OCI-LY1 (cell line): ENCODE measurements at regions not wholly inside any gene's neighbourhood (a gene's known extent, or its start where the extent isn't known, plus 50 kb on each side); places are given as distances from the start of the nearest gene placed in this dataset.

Source experiments
- H2AFZ ChIP-seq: fragments of 200-600 bp; sonication (generic), shearing (Covaris generic); 2 replicates; pipeline ENCODE4 v1.6.0; 2014; ENCODE audit warnings: antibody characterized with exemption, mild to moderate bottlenecking, low read length
- H3F3A ChIP-seq: fragments of 200-600 bp; sonication (generic), shearing (Covaris generic); 2 replicates; pipeline ENCODE4 v1.6.0; 2014; ENCODE audit warnings: mild to moderate bottlenecking, antibody characterized with exemption, low read length, moderate library complexity; ENCODE audit not compliant: insufficient read depth
- H3K27ac ChIP-seq: fragments of 200-600 bp; sonication (generic); 2 replicates; pipeline ENCODE4 v1.5.1; 2014; ENCODE audit warnings: low read length, mixed run types, mild to moderate bottlenecking, low read depth; ENCODE audit not compliant: poor library complexity, severe bottlenecking
- H3K27me3 ChIP-seq: fragments of 200-600 bp; sonication (generic); 2 replicates; pipeline ENCODE4 v1.6.0; 2014; ENCODE audit warnings: antibody characterized with exemption, mild to moderate bottlenecking, low read length, moderate library complexity; ENCODE audit not compliant: insufficient read depth
- H3K36me3 ChIP-seq: fragments of 200-600 bp; sonication (generic); 2 replicates; pipeline ENCODE4 v1.6.1; 2014; ENCODE audit warnings: mild to moderate bottlenecking, antibody characterized with exemption, low read length, moderate library complexity, mixed read lengths; ENCODE audit not compliant: insufficient read depth
- H3K4me1 ChIP-seq: fragments of 200-600 bp; sonication (generic); 2 replicates; pipeline ENCODE4 v1.5.1; 2014; ENCODE audit warnings: mild to moderate bottlenecking, low read length, moderate library complexity; ENCODE audit not compliant: insufficient read depth, severe bottlenecking
- H3K4me2 ChIP-seq: fragments of 200-600 bp; sonication (generic), shearing (Covaris generic); 2 replicates; pipeline ENCODE4 v1.6.1; 2014; ENCODE audit warnings: low read length
- H3K4me3 ChIP-seq: fragments of 200-600 bp; sonication (generic); 2 replicates; pipeline ENCODE4 v1.5.1; 2014; ENCODE audit warnings: low read length, low read depth, mild to moderate bottlenecking, mixed read lengths; ENCODE audit not compliant: poor library complexity, severe bottlenecking
- H3K79me2 ChIP-seq: fragments of 200-600 bp; shearing (Covaris generic); 2 replicates; pipeline ENCODE4 v1.6.1; 2016; ENCODE audit warnings: mixed run types, low read length, mixed read lengths; ENCODE audit not compliant: insufficient read depth
- H3K9ac ChIP-seq: fragments of 200-600 bp; sonication (generic), shearing (Covaris generic); 2 replicates; pipeline ENCODE4 v1.6.1; 2014; ENCODE audit warnings: mild to moderate bottlenecking, low read length, mixed read lengths
- H3K9me2 ChIP-seq: fragments of 200-600 bp; sonication (generic), shearing (Covaris generic); 2 replicates; pipeline ENCODE4 v1.6.1; 2014; ENCODE audit warnings: low read depth, mild to moderate bottlenecking, low read length, mixed read lengths
- H3K9me3 ChIP-seq: fragments of 200-600 bp; shearing (Covaris generic); 2 replicates; pipeline ENCODE4 v1.6.1; 2014; ENCODE audit warnings: low read length, mixed read lengths
- H4K20me1 ChIP-seq: fragments of 200-600 bp; sonication (generic), shearing (Covaris generic); 2 replicates; pipeline ENCODE4 v1.6.0; 2016; ENCODE audit warnings: mild to moderate bottlenecking, low read length; ENCODE audit not compliant: insufficient read depth
- EZH2 ChIP-seq: fragments of 200-600 bp; sonication (generic), shearing (Covaris generic); IDR thresholded peaks from 2 replicates; pipeline ENCODE4 v1.8.0; 2017; ENCODE audit warnings: borderline replicate concordance, mixed run types, mild to moderate bottlenecking, antibody characterized with exemption, low read length, moderate library complexity, mixed read lengths
- TF ChIP-seq, protein P1 (sequence below): fragments of 200-600 bp; sonication (generic), shearing (Covaris generic); IDR thresholded peaks from 2 replicates; pipeline ENCODE4 v1.5.1; 2017; ENCODE audit warnings: mild to moderate bottlenecking, antibody characterized with exemption, low read length, moderate library complexity, mixed read lengths

DNA sequence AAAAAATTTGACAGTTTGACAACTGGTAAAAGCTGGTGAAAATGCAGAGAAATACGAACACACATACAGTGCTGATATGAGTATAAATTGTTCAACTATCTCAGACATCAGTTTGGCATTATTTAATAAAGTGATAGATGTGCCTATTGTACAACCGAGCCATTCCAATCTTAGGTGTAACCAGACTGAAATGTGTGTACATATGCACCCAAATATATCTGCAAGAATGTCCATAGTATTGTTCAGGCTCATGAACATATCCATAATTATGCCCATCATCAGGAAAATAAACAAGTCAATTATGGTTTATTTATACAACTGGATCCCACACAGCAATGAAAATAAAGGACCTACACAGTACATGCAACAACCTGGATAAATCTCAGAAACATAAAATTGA lies 188.9 kb upstream of the DDX53 start:
- Histone ChIP-seq H3K27ac (no peak overlapping the region), H3K4me2 (no peak overlapping the region), H3K9me2 (no peaks in the 10 kb centered on the region), H3K9me3 (no peaks in the 10 kb centered on the region), H3K4me1 (no peaks in the 10 kb centered on the region), H3K4me3 (no peak overlapping the region), H2AFZ (no peak overlapping the region), H3K9ac (no peak overlapping the region), H3K79me2 (no peaks in the 10 kb centered on the region), H3F3A (no peaks in the 10 kb centered on the region), H3K27me3 (no peaks in the 10 kb centered on the region), H4K20me1 (no peaks in the 10 kb centered on the region), H3K36me3 (no peaks in the 10 kb centered on the region)
- TF ChIP-seq EZH2: no peak
- TF ChIP-seq, protein P1, sequence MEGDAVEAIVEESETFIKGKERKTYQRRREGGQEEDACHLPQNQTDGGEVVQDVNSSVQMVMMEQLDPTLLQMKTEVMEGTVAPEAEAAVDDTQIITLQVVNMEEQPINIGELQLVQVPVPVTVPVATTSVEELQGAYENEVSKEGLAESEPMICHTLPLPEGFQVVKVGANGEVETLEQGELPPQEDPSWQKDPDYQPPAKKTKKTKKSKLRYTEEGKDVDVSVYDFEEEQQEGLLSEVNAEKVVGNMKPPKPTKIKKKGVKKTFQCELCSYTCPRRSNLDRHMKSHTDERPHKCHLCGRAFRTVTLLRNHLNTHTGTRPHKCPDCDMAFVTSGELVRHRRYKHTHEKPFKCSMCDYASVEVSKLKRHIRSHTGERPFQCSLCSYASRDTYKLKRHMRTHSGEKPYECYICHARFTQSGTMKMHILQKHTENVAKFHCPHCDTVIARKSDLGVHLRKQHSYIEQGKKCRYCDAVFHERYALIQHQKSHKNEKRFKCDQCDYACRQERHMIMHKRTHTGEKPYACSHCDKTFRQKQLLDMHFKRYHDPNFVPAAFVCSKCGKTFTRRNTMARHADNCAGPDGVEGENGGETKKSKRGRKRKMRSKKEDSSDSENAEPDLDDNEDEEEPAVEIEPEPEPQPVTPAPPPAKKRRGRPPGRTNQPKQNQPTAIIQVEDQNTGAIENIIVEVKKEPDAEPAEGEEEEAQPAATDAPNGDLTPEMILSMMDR: no peak

GRCh38 chrX:22818061-22818460 lies 181.7 kb upstream of the DDX53 start:
- Histone ChIP-seq H3K4me2 (no peak overlapping the region), H4K20me1 (no peaks in the 10 kb centered on the region), H3K9ac (no peak overlapping the region), H3K27me3 (no peaks in the 10 kb centered on the region), H3F3A (no peaks in the 10 kb centered on the region), H3K4me3 (no peak overlapping the region), H3K36me3 (no peaks in the 10 kb centered on the region), H3K9me2 (no peaks in the 10 kb centered on the region), H3K27ac (no peak overlapping the region), H3K9me3 (no peaks in the 10 kb centered on the region), H3K4me1 (no peaks in the 10 kb centered on the region), H2AFZ (no peak overlapping the region), H3K79me2 (no peaks in the 10 kb centered on the region)
- TF ChIP-seq EZH2: no peak
- TF ChIP-seq, protein P1: no peak

- Histone ChIP-seq H3K4me3 (no peak overlapping the region), H2AFZ (no peak overlapping the region), H4K20me1 (no peaks in the 10 kb centered on the region), H3K4me1 (no peaks in the 10 kb centered on the region), H3K36me3 (no peaks in the 10 kb centered on the region), H3F3A (no peaks in the 10 kb centered on the region), H3K9me2 (no peaks in the 10 kb centered on the region), H3K79me2 (no peaks in the 10 kb centered on the region), H3K27me3 (no peaks in the 10 kb centered on the region), H3K27ac (no peak overlapping the region), H3K9me3 (no peaks in the 10 kb centered on the region), H3K4me2 (no peak overlapping the region), H3K9ac (no peak overlapping the region)
- TF ChIP-seq, protein P1: no peak
- no peak for TF ChIP-seq EZH2
Measured at GRCh38 chrX:22855693-22856092, 144.1 kb upstream of the DDX53 start.
